GM19463 (cell line): ENCODE measurements at regions not wholly inside any gene's neighbourhood (a gene's known extent, or its start where the extent isn't known, plus 50 kb on each side); places are given as distances from the start of the nearest gene placed in this dataset.

Experiments
- ATAC-seq: cut with Tn5 transposase; IDR thresholded peaks from one replicate; pipeline ENCODE4 v1.9.1; 2021; ENCODE audit warnings: mild to moderate bottlenecking, moderate library complexity; ENCODE audit not compliant: unreplicated experiment

- ATAC-seq: no peak
Measured at GRCh38 chr12:59252731-59253130, 332.4 kb upstream of the LRIG3 start.

- ATAC-seq: no peak
Measured at GRCh38 chr12:59250766-59251165, 330.5 kb upstream of the LRIG3 start.

GRCh38 chr12:59240048-59240447 lies 319.7 kb upstream of the LRIG3 start:
- no peak for ATAC-seq

- no peak for ATAC-seq
Measured at GRCh38 chr12:59234391-59234790, 314.1 kb upstream of the LRIG3 start.

GRCh38 chr12:59230334-59230733 lies 310.0 kb upstream of the LRIG3 start:
- no peak for ATAC-seq

GRCh38 chr12:59219148-59219547 lies 298.8 kb upstream of the LRIG3 start:
- ATAC-seq: no peak

GRCh38 chr12:59196989-59197388 lies 276.7 kb upstream of the LRIG3 start:
- ATAC-seq: no peak

GRCh38 chr12:59194794-59195193 lies 274.5 kb upstream of the LRIG3 start:
- no peak for ATAC-seq

GRCh38 chr12:59193476-59194050 lies 273.3 kb upstream of the LRIG3 start:
- ATAC-seq: no peak

GRCh38 chr12:59191372-59191771 lies 271.1 kb upstream of the LRIG3 start:
- no peak for ATAC-seq

- ATAC-seq: no peak
Measured at GRCh38 chr12:59186451-59186850, 266.1 kb upstream of the LRIG3 start.

- no peak for ATAC-seq
Measured at GRCh38 chr12:59185295-59185694, 265.0 kb upstream of the LRIG3 start.

GRCh38 chr12:59182658-59183455 lies 262.6 kb upstream of the LRIG3 start:
- ATAC-seq: no peak

GRCh38 chr12:59182191-59182590 lies 261.9 kb upstream of the LRIG3 start:
- peak; percentile 52 for ATAC-seq

- ATAC-seq: no peak
Measured at GRCh38 chr12:59181196-59181777, 261.0 kb upstream of the LRIG3 start.

- no peak for ATAC-seq
Measured at GRCh38 chr12:59179231-59179630, 258.9 kb upstream of the LRIG3 start.

GRCh38 chr12:59173695-59174094 lies 253.4 kb upstream of the LRIG3 start:
- no peak for ATAC-seq

GRCh38 chr12:59168647-59169046 lies 248.3 kb upstream of the LRIG3 start:
- ATAC-seq: no peak

GRCh38 chr12:59166457-59166856 lies 246.2 kb upstream of the LRIG3 start:
- ATAC-seq: no peak

GRCh38 chr12:59164991-59165718 lies 244.9 kb upstream of the LRIG3 start:
- no peak for ATAC-seq

GRCh38 chr12:59164226-59164625 lies 243.9 kb upstream of the LRIG3 start:
- ATAC-seq: no peak

- ATAC-seq: no peak
Measured at GRCh38 chr12:59158681-59159080, 238.4 kb upstream of the LRIG3 start.
